K562 (cell line): ENCODE measurements at regions not wholly inside any gene's neighbourhood (a gene's known extent, or its start where the extent isn't known, plus 50 kb on each side); places are given as distances from the start of the nearest gene placed in this dataset.

Experiments
- ATAC-seq: fragments of 200-7000 bp; cut with Tn5 transposase; 3 replicates; pipeline ENCODE4 v1.9.1; 2020; ENCODE audit warnings: moderate library complexity
- BruUV-seq: library from RNA; stranded (reverse); fragments of 400-500 nt; replicated peaks from 2 replicates; lab custom pipeline; 2021; lab: Mats Ljungman, UMichigan
- CTCF ChIA-PET: fragments of 300-600 bp; formaldehyde crosslinking; extraction: SDS; loops from one replicate; lab custom pipeline; 2021; ENCODE audit warnings: low intra/inter-chr PET ratio; lab: Yijun Ruan, JAX
- POLR2A ChIA-PET: fragments of 300-600, 350-650 bp; sonication (Branson Sonifier 250); formaldehyde crosslinking; extraction: SDS; loops from one replicate; lab custom pipeline; 2021; ENCODE audit warnings: antibody characterized with exemption, inconsistent platforms; lab: Yijun Ruan, JAX
- DNase-seq, 4 experiments: peaks; one replicate each; pipeline versions ENCODE4 v3.0.0 to v3.0.0-alpha.2; 2011 to 2018; ENCODE audit warnings: low spot score in 3 of 4, mixed read lengths in 3 of 4; ENCODE audit errors: extremely low read depth in 1 of 4
- FAIRE-seq: peaks from 2 replicates; lab custom pipeline; 2011; peaks lifted over from hg19 to GRCh38; lab: Jason Lieb, UNC
- H2AFZ ChIP-seq: 2 replicates; pipeline ENCODE4 v1.6.0; 2011; ENCODE audit warnings: low read depth, low read length, control low read depth, inconsistent platforms
- H3K27ac ChIP-seq: fragments of 200-600 bp; 3 replicates; pipeline ENCODE4 v1.8.0; 2011; ENCODE audit warnings: low read depth, mild to moderate bottlenecking, control low read depth, inconsistent platforms, low read length, moderate library complexity, mixed read lengths; ENCODE audit errors: extremely low read depth
- H3K27me3 ChIP-seq, 2 experiments: fragments of 300-600 bp in 1 of 2; 2 replicates in 1 of 2; 3 replicates in 1 of 2; pipeline versions ENCODE4 v1.6.0 to v1.8.0; 2011; ENCODE audit warnings: inconsistent platforms in 2 of 2, low read length in 2 of 2, mild to moderate bottlenecking in 1 of 2, mixed read lengths in 1 of 2, moderate library complexity in 1 of 2; ENCODE audit not compliant: control insufficient read depth in 2 of 2, insufficient read depth in 2 of 2
- H3K36me3 ChIP-seq: fragments of 300-600 bp; 3 replicates; pipeline ENCODE4 v1.8.0; 2011; ENCODE audit warnings: mild to moderate bottlenecking, low read length, inconsistent platforms; ENCODE audit not compliant: control insufficient read depth, insufficient read depth
- H3K4me1 ChIP-seq, 2 experiments: fragments of 200-600 bp in 1 of 2; replicated peaks in 1 of 2; 2 replicates in 1 of 2; 3 replicates in 1 of 2; pipeline versions ENCODE4 v1.5.1 to v1.8.0; 2011; ENCODE audit warnings: inconsistent platforms in 2 of 2, low read length in 2 of 2, mild to moderate bottlenecking in 1 of 2, mixed read lengths in 1 of 2, moderate library complexity in 1 of 2; ENCODE audit not compliant: control insufficient read depth in 2 of 2, insufficient read depth in 2 of 2
- H3K4me2 ChIP-seq: 2 replicates; pipeline ENCODE4 v1.6.1; 2011; ENCODE audit warnings: low read length, control low read depth, inconsistent platforms, mixed read lengths; ENCODE audit not compliant: insufficient read depth
- H3K4me3 ChIP-seq: fragments of 200-600 bp; sonication (generic), shearing (Covaris generic); 2 replicates; pipeline ENCODE4 v1.5.1; 2016; ENCODE audit warnings: control low read depth, inconsistent platforms
- H3K79me2 ChIP-seq: fragments of 200-600 bp; 3 replicates; pipeline ENCODE4 v1.8.0; 2011; ENCODE audit warnings: low read length, inconsistent platforms; ENCODE audit not compliant: control insufficient read depth, insufficient read depth
- H3K9ac ChIP-seq, 2 experiments: 2 replicates each; pipeline versions ENCODE4 v1.6.0 to v1.6.1; 2011; ENCODE audit warnings: low read depth in 2 of 2, low read length in 2 of 2, control low read depth in 1 of 2, inconsistent platforms in 1 of 2, mild to moderate bottlenecking in 1 of 2, mixed read lengths in 1 of 2; ENCODE audit not compliant: insufficient read depth in 1 of 2
- H3K9me1 ChIP-seq: one replicate; pipeline ENCODE4 v1.6.0; 2011; ENCODE audit warnings: inconsistent platforms, mild to moderate bottlenecking, low read length, moderate library complexity; ENCODE audit not compliant: control insufficient read depth, insufficient read depth
- H3K9me3 ChIP-seq: replicated peaks from 2 replicates; pipeline ENCODE4 v1.5.1; 2011; ENCODE audit warnings: low read depth, low read length, inconsistent platforms; ENCODE audit not compliant: control insufficient read depth, insufficient read depth
- H4K20me1 ChIP-seq: replicated peaks from 2 replicates; pipeline ENCODE4 v1.6.1; 2011; ENCODE audit warnings: low read length, inconsistent platforms, mixed read lengths; ENCODE audit not compliant: control insufficient read depth, insufficient read depth
- ATF3 ChIP-seq, 2 experiments: fragments of 450-650 bp in 1 of 2; sonication (generic) in 1 of 2; formaldehyde crosslinking in 1 of 2; IDR thresholded peaks in 1 of 2; conservative IDR thresholded peaks in 1 of 2; 2 replicates each; pipeline versions ENCODE4 v1.6.1 to v1.8.1; 2016 to 2023; ENCODE audit warnings: mild to moderate bottlenecking in 2 of 2, moderate library complexity in 2 of 2, inconsistent platforms in 1 of 2, missing genetic modification reagents in 1 of 2
- E2F6 ChIP-seq, 2 experiments: IDR thresholded peaks; 2 replicates each; pipeline ENCODE4 v1.6.1; 2011; ENCODE audit warnings: borderline replicate concordance in 1 of 2, control low read depth in 1 of 2, low read depth in 1 of 2, low read length in 1 of 2, mild to moderate bottlenecking in 1 of 2, mixed read lengths in 1 of 2, moderate library complexity in 1 of 2; ENCODE audit not compliant: insufficient read depth in 1 of 2, insufficient read length in 1 of 2, poor library complexity in 1 of 2, severe bottlenecking in 1 of 2; ENCODE audit errors: extremely low read depth in 1 of 2
- HDAC1 ChIP-seq, 2 experiments: fragments of 450-650 bp; IDR thresholded peaks; 2 replicates each; pipeline ENCODE4 v1.6.1; 2016 to 2017; ENCODE audit warnings: inconsistent platforms in 1 of 2, mild to moderate bottlenecking in 1 of 2, moderate library complexity in 1 of 2
- NR3C1 ChIP-seq: sonication (generic); formaldehyde crosslinking; IDR thresholded peaks from 2 replicates; pipeline ENCODE4 v1.8.1; 2022; ENCODE audit warnings: missing genetic modification reagents
- POLR2AphosphoS2 ChIP-seq: IDR thresholded peaks from 2 replicates; pipeline ENCODE4 v1.6.1; 2012; ENCODE audit warnings: low read length, improper control_type of control experiment
- RFX5 ChIP-seq: IDR thresholded peaks from 2 replicates; pipeline ENCODE4 v1.6.1; 2011; ENCODE audit warnings: low read depth, mild to moderate bottlenecking, improper control_type of control experiment, low read length
- SRSF7 ChIP-seq: fragments of 200-400 bp; formaldehyde crosslinking; optimal IDR thresholded peaks from 2 replicates; pipeline ENCODE3; 2017; ENCODE audit warnings: mild to moderate bottlenecking, low read depth, low read length
- TEAD2 ChIP-seq: fragments of 450-650 bp; IDR thresholded peaks from 2 replicates; pipeline ENCODE4 v1.6.1; 2016; ENCODE audit warnings: missing genetic modification characterization, control low read depth, missing compliant biosample characterization
- TGIF2 ChIP-seq: sonication (generic); formaldehyde crosslinking; IDR thresholded peaks from 2 replicates; pipeline ENCODE4 v1.8.1; 2022; ENCODE audit warnings: mild to moderate bottlenecking, missing genetic modification reagents, moderate library complexity
- THAP12 ChIP-seq: fragments of 250-450 bp; sonication (Bioruptor Pico); IDR thresholded peaks from 2 replicates; pipeline ENCODE4 v1.9.0; 2021; ENCODE audit warnings: mild to moderate bottlenecking, inconsistent platforms
- U2AF1 ChIP-seq: fragments of 200-400 bp; formaldehyde crosslinking; optimal IDR thresholded peaks from 2 replicates; pipeline ENCODE3; 2017; ENCODE audit warnings: mild to moderate bottlenecking, low read depth, low read length, moderate library complexity
- YBX1 ChIP-seq: fragments of 450-650 bp; IDR thresholded peaks from 2 replicates; pipeline ENCODE4 v1.7.1; 2016; ENCODE audit warnings: mild to moderate bottlenecking
- ZBTB9 ChIP-seq: fragments of 450-650 bp; formaldehyde crosslinking; IDR thresholded peaks from 2 replicates; pipeline ENCODE4 v1.4.0; 2020; ENCODE audit warnings: mild to moderate bottlenecking, moderate library complexity
- ZNF174 ChIP-seq: fragments of 250-450 bp; sonication (Bioruptor Pico); IDR thresholded peaks from 2 replicates; pipeline ENCODE4 v1.4.0; 2020; ENCODE audit warnings: mild to moderate bottlenecking
- ZNF24 ChIP-seq: fragments of 450-650 bp; IDR thresholded peaks from 2 replicates; pipeline ENCODE4 v1.6.1; 2016
- ZNF785 ChIP-seq: fragments of 250-450 bp; sonication (Bioruptor Pico); IDR thresholded peaks from 2 replicates; pipeline ENCODE4 v1.4.0; 2020; ENCODE audit warnings: mild to moderate bottlenecking
- WGBS: fragments of 100-300 bp; shearing (Covaris generic); methylation state at CpG from one replicate; pipeline ENCODE4 v1.1.6; 2016; ENCODE audit warnings: low coverage, mixed read lengths; ENCODE audit not compliant: insufficient coverage; ENCODE audit errors: missing lambda C conversion rate; 5-methylcytosine and 5-hydroxymethylcytosine counted together
- in situ Hi-C: fragments of 300-500 bp; cut with MboI; formaldehyde crosslinking; loops from 4 replicates; pipeline ENCODE4 v1.15.0; 2018; ENCODE audit warnings: inconsistent platforms, mixed read lengths
- intact Hi-C: fragments of 100-400 bp; cut with micrococcal nuclease; formaldehyde crosslinking; loops from 2 replicates; pipeline ENCODE4 v1.14.2; 2022

GRCh38 chr5:90231688-90232087 lies 177.9 kb downstream of the CETN3 start (continued):
- TF ChIP-seq U2AF1 (no peak), TEAD2 (tag) (no peak), ZBTB9 (CRISPR knock-in tag) (no peak), YBX1 (no peak)

- no peak for DNase-seq
- ChIA-PET POLR2A (interaction anchor here (0.6 kb wide), 1 partner anchor 162 kb away, joined by 3 read pairs; no protein-coding TSS in a partner anchor), CTCF (no interaction called here)
- Histone ChIP-seq H3K4me2 (no peak overlapping the region), H3K9ac (no peak overlapping the region), H3K27ac (no peak overlapping the region), H2AFZ (no peak overlapping the region), H3K9me3 (no peaks in the 10 kb centered on the region), H4K20me1 (no peaks in the 10 kb centered on the region), H3K9me1 (no peaks in the 10 kb centered on the region), H3K36me3 (no peaks in the 10 kb centered on the region), H3K79me2 (no peaks in the 10 kb centered on the region), H3K27me3 (no peaks in the 10 kb centered on the region; a peak in 1 of 5 replicates), H3K4me1 (no peaks in the 10 kb centered on the region), H3K4me3 (no peak overlapping the region)
- BruUV-seq: no TSS peak
- WGBS: 0% methylated on average over 3 of the region's 3 CpGs
- ATAC-seq: no peak
- no peak for FAIRE-seq
- in situ Hi-C loops (no loop called here), intact Hi-C loops (no loop called here)
- TF ChIP-seq POLR2AphosphoS2 (no peak), HDAC1 (IDR thresholded peaks at IDR 0.05) (no peak), ZNF24 (no peak), SRSF7 (no peak), ATF3 (IDR thresholded peaks at IDR 0.05) (no peak), ATF3 (CRISPR knock-in tag; conservative IDR thresholded peaks at IDR 0.05) (no peak), TGIF2 (no peak), NR3C1 (CRISPR knock-in tag) (no peak), THAP12 (CRISPR knock-in tag) (no peak), U2AF1 (no peak), ZNF174 (CRISPR knock-in tag) (no peak), E2F6 (IDR thresholded peaks at IDR 0.05; ENCODE audit: borderline replicate concordance in 1 of 2, extremely low read depth in 1 of 2, insufficient read depth in 1 of 2, insufficient read length in 1 of 2, low read depth in 1 of 2, low read length in 1 of 2, poor library complexity in 1 of 2, severe bottlenecking in 1 of 2) (no peak), RFX5 (no peak), ZNF785 (CRISPR knock-in tag) (no peak)
Observed at GRCh38 chr5:90227683-90228082, 181.9 kb downstream of the CETN3 start.
